HL-60/S4 (cell line): ENCODE measurements at regions not wholly inside any gene's neighbourhood (a gene's known extent, or its start where the extent isn't known, plus 50 kb on each side); places are given as distances from the start of the nearest gene placed in this dataset.

Experiments
- in situ Hi-C: fragments of 300-500 bp; cut with MboI; formaldehyde crosslinking; loops from 2 replicates; pipeline ENCODE4 v1.14.3; 2022; ENCODE audit warnings: low sequenced_read_pairs

- in situ Hi-C loops: no loop called here
These were observed 115.2 kb upstream of the PITRM1 start for GRCh38 chr10:3287572-3288445.

- in situ Hi-C loops: no loop called here
These were observed 110.1 kb upstream of the PITRM1 start for GRCh38 chr10:3282674-3283017.

GRCh38 chr10:3281941-3282673 lies 109.5 kb upstream of the PITRM1 start:
- in situ Hi-C loops: no loop called here

- in situ Hi-C loops: no loop called here
These were observed 106.2 kb upstream of the PITRM1 start for GRCh38 chr10:3278771-3279170.

GRCh38 chr10:3277566-3277965 lies 105.0 kb upstream of the PITRM1 start:
- in situ Hi-C loops: no loop called here

- in situ Hi-C loops: no loop called here
These were observed 101.8 kb upstream of the PITRM1 start for GRCh38 chr10:3274414-3274813.

- in situ Hi-C loops: no loop called here
These were observed 101.4 kb upstream of the PITRM1 start for GRCh38 chr10:3273966-3274365.

- in situ Hi-C loops: no loop called here
These were observed 99.7 kb upstream of the PITRM1 start for GRCh38 chr10:3272300-3272699.

- in situ Hi-C loops: no loop called here
These were observed 99.0 kb upstream of the PITRM1 start for GRCh38 chr10:3271354-3272115.

GRCh38 chr10:3270577-3271316 lies 98.2 kb upstream of the PITRM1 start:
- in situ Hi-C loops: no loop called here

GRCh38 chr10:3268025-3268424 lies 95.4 kb upstream of the PITRM1 start:
- in situ Hi-C loops: no loop called here

- in situ Hi-C loops: no loop called here
These were observed 92.5 kb upstream of the PITRM1 start for GRCh38 chr10:3265088-3265487.

- in situ Hi-C loops: no loop called here
These were observed 91.7 kb upstream of the PITRM1 start for GRCh38 chr10:3264161-3264761.

- in situ Hi-C loops: no loop called here
These were observed 91.2 kb upstream of the PITRM1 start for GRCh38 chr10:3263747-3264146.

GRCh38 chr10:3263082-3263481 lies 90.5 kb upstream of the PITRM1 start:
- in situ Hi-C loops: no loop called here

- in situ Hi-C loops: no loop called here
These were observed 89.3 kb upstream of the PITRM1 start for GRCh38 chr10:3261921-3262320.

GRCh38 chr10:3260066-3260834 lies 87.7 kb upstream of the PITRM1 start:
- in situ Hi-C loops: no loop called here

GRCh38 chr10:3259499-3259898 lies 86.9 kb upstream of the PITRM1 start:
- in situ Hi-C loops: no loop called here

- in situ Hi-C loops: no loop called here
These were observed 85.8 kb upstream of the PITRM1 start for GRCh38 chr10:3258394-3258793.

- in situ Hi-C loops: no loop called here
These were observed 83.0 kb upstream of the PITRM1 start for GRCh38 chr10:3255616-3256015.
